ENCODE measurements at regions not wholly inside any gene's neighbourhood (a gene's known extent, or its start where the extent isn't known, plus 50 kb on each side); places are given as distances from the start of the nearest gene placed in this dataset.

GRCh38 chr13:30108913-30109237, 198.5 kb downstream of the KATNAL1 start (continued):
- TF ChIP-seq PRDM1 (tag by site-specific recombination; IDR thresholded peaks at IDR 0.05) (no peak), ZNF280C (tag by site-specific recombination; IDR thresholded peaks at IDR 0.05) (no peak), GFI1B (tag by site-specific recombination; IDR thresholded peaks at IDR 0.05) (no peak), ZNF350 (tag by site-specific recombination; IDR thresholded peaks at IDR 0.05) (no peak), ZNF561 (tag by site-specific recombination; IDR thresholded peaks at IDR 0.05; ENCODE audit: borderline replicate concordance) (0 out of 2 replicates have a peak, but pooled peaks have one; percentile 17), ZFHX2 (tag by site-specific recombination; conservative IDR thresholded peaks at IDR 0.05) (no peak), GLI2 (tag by site-specific recombination; IDR thresholded peaks at IDR 0.05; ENCODE audit: borderline replicate concordance, low read depth) (no peak), BCL6B (tag by site-specific recombination; IDR thresholded peaks at IDR 0.05) (no peak), HOXC10 (CRISPR knock-in tag; IDR thresholded peaks at IDR 0.05) (no peak), TSHZ1 (tag by site-specific recombination; IDR thresholded peaks at IDR 0.05; ENCODE audit: borderline replicate concordance) (no peak), ZNF37A (tag by site-specific recombination; IDR thresholded peaks at IDR 0.05) (no peak), ZNF184 (tag by site-specific recombination; IDR thresholded peaks at IDR 0.05) (no peak), OSR2 (tag by site-specific recombination; IDR thresholded peaks at IDR 0.05) (peak; percentile 71; the same call in 1 of the 2 replicates), ZNF114 (tag by site-specific recombination; IDR thresholded peaks at IDR 0.05) (no peak), ZNF148 (tag by site-specific recombination; IDR thresholded peaks at IDR 0.05; ENCODE audit: borderline replicate concordance) (no peak), SP7 (tag by site-specific recombination; IDR thresholded peaks at IDR 0.05) (peak; percentile 99), ZNF785 (tag by site-specific recombination; IDR thresholded peaks at IDR 0.05) (no peak), ZBTB48 (tag by site-specific recombination; IDR thresholded peaks at IDR 0.05) (no peak), MEIS1 (CRISPR knock-in tag; IDR thresholded peaks at IDR 0.05; ENCODE audit: borderline replicate concordance) (no peak), REST (tag by site-specific recombination; IDR thresholded peaks at IDR 0.05) (no peak), ZNF239 (tag by site-specific recombination; IDR thresholded peaks at IDR 0.05) (no peak), ZNF488 (tag by site-specific recombination; IDR thresholded peaks at IDR 0.05) (no peak), ZNF776 (tag by site-specific recombination; IDR thresholded peaks at IDR 0.05; ENCODE audit: borderline replicate concordance) (no peak), RBAK (tag by site-specific recombination; IDR thresholded peaks at IDR 0.05) (no peak), ZNF585B (tag by site-specific recombination; IDR thresholded peaks at IDR 0.05) (no peak)
